Activated CD8-positive, alpha-beta T cell treated with anti-CD3 and anti-CD28 coated beads for 36 hours (primary cell): ENCODE measurements at regions not wholly inside any gene's neighbourhood (a gene's known extent, or its start where the extent isn't known, plus 50 kb on each side); places are given as distances from the start of the nearest gene placed in this dataset.
"Not testable (repeated sequence)": the region's sequence is repeated elsewhere in the genome, so short reads cannot be mapped to it uniquely, and the experiment has no call there.

Experiments
- ATAC-seq: fragments of 200-7000 bp; cut with Tn5 transposase; one replicate; pipeline ENCODE4 v1.10.0; 2021; ENCODE audit warnings: mild to moderate bottlenecking, moderate library complexity
- CTCF ChIA-PET: fragments of 350-600 bp; sonication (Branson Sonifier 250); formaldehyde crosslinking; loops from one replicate; lab custom pipeline; 2021; ENCODE audit warnings: antibody characterized with exemption; lab: Charles Lee
- POLR2A ChIA-PET: fragments of 350-600 bp; sonication (Branson Sonifier 250); formaldehyde crosslinking; loops from one replicate; lab custom pipeline; 2021; ENCODE audit warnings: antibody characterized with exemption; lab: Charles Lee
- DNase-seq: peaks from one replicate; pipeline ENCODE4 v3.0.0-alpha.2; 2020
- H3K27ac Mint-ChIP-seq: one replicate; pipeline ENCODE4 v1.8.0; 2021; ENCODE audit warnings: mild to moderate bottlenecking, mixed read lengths
- H3K27me3 Mint-ChIP-seq: one replicate; pipeline ENCODE4 v1.8.0; 2021; ENCODE audit warnings: mixed read lengths
- H3K36me3 Mint-ChIP-seq: one replicate; pipeline ENCODE4 v1.8.0; 2021; ENCODE audit warnings: low read depth, mixed read lengths
- H3K4me1 Mint-ChIP-seq: one replicate; pipeline ENCODE4 v1.8.0; 2021; ENCODE audit warnings: low read depth, mixed read lengths
- H3K4me3 Mint-ChIP-seq: one replicate; pipeline ENCODE4 v1.8.0; 2021; ENCODE audit warnings: mild to moderate bottlenecking, moderate library complexity, mixed read lengths
- H3K9me3 Mint-ChIP-seq: one replicate; pipeline ENCODE4 v1.8.0; 2021; ENCODE audit warnings: mixed read lengths
- intact Hi-C: fragments of 100-400 bp; cut with micrococcal nuclease; formaldehyde crosslinking; loops from one replicate; pipeline ENCODE4 v1.10.0; 2022
- TF ChIP-seq, protein P1 (sequence below): fragments of 200-600 bp; IDR thresholded peaks from one replicate; pipeline ENCODE4 v1.8.0; 2022; ENCODE audit warnings: antibody characterized with exemption, mild to moderate bottlenecking

- ChIA-PET CTCF (no interaction called here), POLR2A (no interaction called here)
- DNase-seq = no peak
- Mint-ChIP-seq H3K27me3 (no peaks in the 10 kb centered on the region), H3K27ac (no peak overlapping the region), H3K4me3 (no peak overlapping the region), H3K9me3 (peaks cover 2% of the 10 kb centered on the region), H3K4me1 (no peaks in the 10 kb centered on the region), H3K36me3 (no peaks in the 10 kb centered on the region)
- no peak for ATAC-seq
- intact Hi-C loops = no loop called here
- TF ChIP-seq, protein P1, sequence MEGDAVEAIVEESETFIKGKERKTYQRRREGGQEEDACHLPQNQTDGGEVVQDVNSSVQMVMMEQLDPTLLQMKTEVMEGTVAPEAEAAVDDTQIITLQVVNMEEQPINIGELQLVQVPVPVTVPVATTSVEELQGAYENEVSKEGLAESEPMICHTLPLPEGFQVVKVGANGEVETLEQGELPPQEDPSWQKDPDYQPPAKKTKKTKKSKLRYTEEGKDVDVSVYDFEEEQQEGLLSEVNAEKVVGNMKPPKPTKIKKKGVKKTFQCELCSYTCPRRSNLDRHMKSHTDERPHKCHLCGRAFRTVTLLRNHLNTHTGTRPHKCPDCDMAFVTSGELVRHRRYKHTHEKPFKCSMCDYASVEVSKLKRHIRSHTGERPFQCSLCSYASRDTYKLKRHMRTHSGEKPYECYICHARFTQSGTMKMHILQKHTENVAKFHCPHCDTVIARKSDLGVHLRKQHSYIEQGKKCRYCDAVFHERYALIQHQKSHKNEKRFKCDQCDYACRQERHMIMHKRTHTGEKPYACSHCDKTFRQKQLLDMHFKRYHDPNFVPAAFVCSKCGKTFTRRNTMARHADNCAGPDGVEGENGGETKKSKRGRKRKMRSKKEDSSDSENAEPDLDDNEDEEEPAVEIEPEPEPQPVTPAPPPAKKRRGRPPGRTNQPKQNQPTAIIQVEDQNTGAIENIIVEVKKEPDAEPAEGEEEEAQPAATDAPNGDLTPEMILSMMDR = no peak
These were observed 982.5 kb downstream of the TBL1XR1 start for GRCh38 chr3:176214758-176215157.

DNA sequence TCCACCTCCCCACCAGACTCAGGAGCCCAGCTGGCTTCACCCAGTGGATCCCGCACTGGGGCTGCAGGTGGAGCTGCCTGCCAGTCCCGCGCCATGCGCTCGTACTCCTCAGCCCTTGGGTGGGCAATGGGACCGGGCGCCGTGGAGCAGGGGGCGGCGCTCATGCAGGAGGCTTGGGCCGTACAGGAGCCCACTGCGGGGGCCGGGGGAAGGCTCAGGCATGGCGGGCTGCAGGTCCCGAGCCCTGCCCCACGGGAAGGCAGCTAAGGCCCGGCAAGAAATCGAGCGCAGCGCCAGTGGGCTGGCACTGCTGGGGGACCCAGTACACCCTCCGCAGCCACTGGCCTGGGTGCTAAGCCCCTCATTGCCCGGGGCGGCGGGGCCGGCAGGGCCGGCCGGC, 984.0 kb downstream of the TBL1XR1 start:
- H3K4me3 Mint-ChIP-seq, intact Hi-C loops, ATAC-seq, H3K36me3 Mint-ChIP-seq, H3K9me3 Mint-ChIP-seq, H3K27ac Mint-ChIP-seq, DNase-seq, CTCF ChIA-PET, H3K4me1 Mint-ChIP-seq, POLR2A ChIA-PET, H3K27me3 Mint-ChIP-seq: not testable (repeated sequence)

- CTCF ChIA-PET = no interaction called here
- TF ChIP-seq, protein P1 = no peak
These were observed 988.4 kb downstream of the TBL1XR1 start for GRCh38 chr3:176208915-176209314.

GRCh38 chr3:176208283-176208682, 989.0 kb downstream of the TBL1XR1 start:
- Mint-ChIP-seq H3K27ac (no peak overlapping the region), H3K4me1 (no peaks in the 10 kb centered on the region), H3K4me3 (no peak overlapping the region), H3K27me3 (no peaks in the 10 kb centered on the region), H3K9me3 (peaks cover under 1% of the 10 kb centered on the region), H3K36me3 (no peaks in the 10 kb centered on the region)
- no peak for DNase-seq
- ChIA-PET POLR2A (no interaction called here), CTCF (no interaction called here)
- no peak for ATAC-seq
- TF ChIP-seq, protein P1 = no peak
- intact Hi-C loops = no loop called here

More at GRCh38 chr3:176208915-176209314, 988.4 kb downstream of the TBL1XR1 start:
- POLR2A ChIA-PET = no interaction called here
- intact Hi-C loops = no loop called here
- no peaks in the 10 kb centered on the region for H3K27me3 Mint-ChIP-seq
- DNase-seq = no peak
- no peak overlapping the region for H3K4me3 Mint-ChIP-seq
- ATAC-seq = no peak
- no peaks in the 10 kb centered on the region for H3K36me3 Mint-ChIP-seq
- H3K27ac Mint-ChIP-seq = no peak overlapping the region
- H3K9me3 Mint-ChIP-seq = no peaks in the 10 kb centered on the region
- no peaks in the 10 kb centered on the region for H3K4me1 Mint-ChIP-seq

DNA sequence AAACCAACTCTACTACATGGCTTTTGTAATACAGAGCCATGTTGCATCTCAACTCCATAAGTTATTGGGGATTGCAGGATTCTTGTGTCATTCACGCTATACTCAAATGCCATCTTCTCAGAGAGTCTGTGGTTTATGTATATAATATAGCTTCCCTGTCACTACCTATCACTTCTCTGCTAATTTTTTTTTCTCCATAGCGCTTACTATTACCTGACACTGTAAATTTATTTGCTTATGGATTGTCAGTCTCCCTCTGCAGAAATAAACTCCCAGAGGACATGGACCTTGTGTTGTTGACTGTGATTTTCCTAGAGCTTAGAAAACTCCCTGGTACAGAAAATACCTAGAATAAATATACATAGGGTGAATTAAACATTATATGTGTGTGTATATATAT, 990.5 kb downstream of the TBL1XR1 start:
- TF ChIP-seq, protein P1 = no peak
- H3K4me1 Mint-ChIP-seq = no peaks in the 10 kb centered on the region
- H3K36me3 Mint-ChIP-seq = no peaks in the 10 kb centered on the region
- no peak overlapping the region for H3K27ac Mint-ChIP-seq
- ChIA-PET POLR2A (no interaction called here), CTCF (no interaction called here)
- intact Hi-C loops = no loop called here
- H3K9me3 Mint-ChIP-seq = peaks cover 2% of the 10 kb centered on the region
- H3K27me3 Mint-ChIP-seq = no peaks in the 10 kb centered on the region
- H3K4me3 Mint-ChIP-seq = no peak overlapping the region
- DNase-seq (no peak), ATAC-seq (no peak)

GRCh38 chr3:176202652-176203051, 994.6 kb downstream of the TBL1XR1 start:
- DNase-seq (no peak), ATAC-seq (no peak)
- intact Hi-C loops = no loop called here
- ChIA-PET POLR2A (no interaction called here), CTCF (no interaction called here)
- Mint-ChIP-seq H3K9me3 (peaks cover 5% of the 10 kb centered on the region), H3K4me1 (no peaks in the 10 kb centered on the region), H3K27me3 (no peaks in the 10 kb centered on the region), H3K36me3 (no peaks in the 10 kb centered on the region), H3K27ac (no peak overlapping the region), H3K4me3 (no peak overlapping the region)
- TF ChIP-seq, protein P1 = no peak
